ACHN (cell line): ENCODE measurements at regions not wholly inside any gene's neighbourhood (a gene's known extent, or its start where the extent isn't known, plus 50 kb on each side); places are given as distances from the start of the nearest gene placed in this dataset.

Experiments used
- DNase-seq: peaks from one replicate; pipeline ENCODE4 v3.0.0-alpha.2; 2015
- in situ Hi-C: cut with HindIII; loops from 2 replicates; pipeline ENCODE4 v1.10.0; 2017; ENCODE audit warnings: low sequenced_read_pairs, low pct_ligation_motif_present, low pct_unique_long_range_greater_than_20kb

DNA sequence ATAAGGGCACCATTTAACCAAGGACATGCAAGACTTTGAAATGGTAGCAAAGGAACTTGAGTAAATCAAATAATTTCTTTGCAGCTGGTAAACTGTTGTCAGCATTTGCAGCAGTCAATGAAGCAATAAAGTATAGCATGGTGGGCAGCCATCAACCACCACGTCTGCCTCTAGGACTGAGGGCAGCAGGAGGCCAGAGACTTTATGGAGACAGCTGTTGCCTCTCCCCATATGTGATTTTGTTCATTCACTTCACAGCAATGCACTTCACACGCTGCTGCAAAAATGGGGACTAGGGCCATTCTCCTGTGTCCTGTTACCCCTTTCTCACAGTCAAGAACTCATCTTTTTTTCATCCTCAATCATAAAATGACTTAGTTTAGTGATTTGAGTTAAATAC lies 51.3 kb upstream of the PCDH9 start:
- in situ Hi-C loops = no loop called here
- DNase-seq = no peak
